ENCODE measurements at regions not wholly inside any gene's neighbourhood (a gene's known extent, or its start where the extent isn't known, plus 50 kb on each side); places are given as distances from the start of the nearest gene placed in this dataset.

DNA sequence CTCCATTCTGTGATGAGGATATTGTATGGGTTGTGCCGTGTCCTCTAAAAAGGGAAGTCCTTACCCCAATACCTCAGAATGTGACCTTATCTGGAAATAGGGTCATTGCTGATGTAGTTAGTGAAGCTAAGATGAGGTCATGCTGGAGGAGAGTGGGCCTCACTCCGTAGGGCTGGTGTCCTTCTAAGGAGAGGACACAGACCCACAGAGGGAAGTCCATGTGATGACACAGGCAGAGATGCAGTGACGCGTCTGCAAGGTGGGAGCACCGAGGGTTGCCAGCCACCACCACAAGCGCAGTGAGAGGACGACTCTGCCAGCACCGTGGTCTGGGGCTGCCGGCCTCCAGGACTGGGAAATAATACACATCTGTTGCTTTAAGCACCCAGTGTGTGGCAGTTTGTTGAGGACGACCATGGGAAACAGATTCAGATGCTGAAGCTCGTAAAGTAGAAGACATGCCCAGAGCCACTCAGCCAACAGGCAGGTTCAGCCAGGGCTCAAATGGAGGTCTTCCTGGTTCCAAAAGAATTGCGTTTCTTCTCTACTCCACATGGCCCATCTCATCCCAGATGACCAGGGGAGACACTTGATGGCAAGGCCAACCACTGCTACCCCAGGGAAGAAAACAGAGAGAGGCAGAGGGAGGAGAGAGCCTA is 59.2 kb upstream of the DUSP22 start:
- TF ChIP-seq, protein P1, sequence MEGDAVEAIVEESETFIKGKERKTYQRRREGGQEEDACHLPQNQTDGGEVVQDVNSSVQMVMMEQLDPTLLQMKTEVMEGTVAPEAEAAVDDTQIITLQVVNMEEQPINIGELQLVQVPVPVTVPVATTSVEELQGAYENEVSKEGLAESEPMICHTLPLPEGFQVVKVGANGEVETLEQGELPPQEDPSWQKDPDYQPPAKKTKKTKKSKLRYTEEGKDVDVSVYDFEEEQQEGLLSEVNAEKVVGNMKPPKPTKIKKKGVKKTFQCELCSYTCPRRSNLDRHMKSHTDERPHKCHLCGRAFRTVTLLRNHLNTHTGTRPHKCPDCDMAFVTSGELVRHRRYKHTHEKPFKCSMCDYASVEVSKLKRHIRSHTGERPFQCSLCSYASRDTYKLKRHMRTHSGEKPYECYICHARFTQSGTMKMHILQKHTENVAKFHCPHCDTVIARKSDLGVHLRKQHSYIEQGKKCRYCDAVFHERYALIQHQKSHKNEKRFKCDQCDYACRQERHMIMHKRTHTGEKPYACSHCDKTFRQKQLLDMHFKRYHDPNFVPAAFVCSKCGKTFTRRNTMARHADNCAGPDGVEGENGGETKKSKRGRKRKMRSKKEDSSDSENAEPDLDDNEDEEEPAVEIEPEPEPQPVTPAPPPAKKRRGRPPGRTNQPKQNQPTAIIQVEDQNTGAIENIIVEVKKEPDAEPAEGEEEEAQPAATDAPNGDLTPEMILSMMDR (conservative IDR thresholded peaks at IDR 0.05; ENCODE audit: low read depth, low read length): no peak
- TF ChIP-seq EZH2 (IDR thresholded peaks at IDR 0.05; ENCODE audit: low read length, unreplicated experiment): no peak
